Calu3 (cell line): ENCODE measurements at regions not wholly inside any gene's neighbourhood (a gene's known extent, or its start where the extent isn't known, plus 50 kb on each side); places are given as distances from the start of the nearest gene placed in this dataset.

Experiments used
- BruUV-seq: library from RNA; stranded (reverse); fragments of 400-500 nt; replicated peaks from 2 replicates; lab custom pipeline; 2021; lab: Mats Ljungman, UMichigan
- CTCF ChIA-PET: fragments of 300-600 bp; sonication (Branson Sonifier 250); formaldehyde crosslinking; loops from one replicate; lab custom pipeline; 2022; ENCODE audit warnings: antibody characterized with exemption; lab: Charles Lee
- DNase-seq: peaks from one replicate; pipeline ENCODE4 v3.0.0; 2022
- H3K27ac Mint-ChIP-seq: one replicate; pipeline ENCODE4 v1.8.0; 2022; ENCODE audit warnings: mixed read lengths; ENCODE audit not compliant: unreplicated experiment
- H3K27me3 Mint-ChIP-seq: one replicate; pipeline ENCODE4 v1.8.0; 2022; ENCODE audit warnings: mixed read lengths; ENCODE audit not compliant: unreplicated experiment
- H3K36me3 Mint-ChIP-seq: one replicate; pipeline ENCODE4 v1.8.0; 2022; ENCODE audit warnings: mild to moderate bottlenecking, moderate library complexity, mixed read lengths; ENCODE audit not compliant: insufficient read depth, unreplicated experiment
- H3K4me1 Mint-ChIP-seq: one replicate; pipeline ENCODE4 v1.8.0; 2022; ENCODE audit warnings: mild to moderate bottlenecking, low read depth, mixed read lengths; ENCODE audit not compliant: unreplicated experiment
- H3K4me3 Mint-ChIP-seq: one replicate; pipeline ENCODE4 v1.8.0; 2022; ENCODE audit warnings: mild to moderate bottlenecking, low read depth, moderate library complexity, mixed read lengths; ENCODE audit not compliant: unreplicated experiment
- H3K9me3 Mint-ChIP-seq: one replicate; pipeline ENCODE4 v1.8.0; 2022; ENCODE audit warnings: low read depth, mixed read lengths; ENCODE audit not compliant: unreplicated experiment
- intact Hi-C: fragments of 100-400 bp; cut with micrococcal nuclease; formaldehyde crosslinking; loops from one replicate; pipeline ENCODE4 v1.10.0; 2022; ENCODE audit not compliant: unreplicated experiment
- TF ChIP-seq, protein P1 (sequence below): fragments of 200-600 bp; IDR thresholded peaks from one replicate; pipeline ENCODE4 v1.8.0; 2022; ENCODE audit warnings: antibody characterized with exemption; ENCODE audit not compliant: unreplicated experiment

DNA sequence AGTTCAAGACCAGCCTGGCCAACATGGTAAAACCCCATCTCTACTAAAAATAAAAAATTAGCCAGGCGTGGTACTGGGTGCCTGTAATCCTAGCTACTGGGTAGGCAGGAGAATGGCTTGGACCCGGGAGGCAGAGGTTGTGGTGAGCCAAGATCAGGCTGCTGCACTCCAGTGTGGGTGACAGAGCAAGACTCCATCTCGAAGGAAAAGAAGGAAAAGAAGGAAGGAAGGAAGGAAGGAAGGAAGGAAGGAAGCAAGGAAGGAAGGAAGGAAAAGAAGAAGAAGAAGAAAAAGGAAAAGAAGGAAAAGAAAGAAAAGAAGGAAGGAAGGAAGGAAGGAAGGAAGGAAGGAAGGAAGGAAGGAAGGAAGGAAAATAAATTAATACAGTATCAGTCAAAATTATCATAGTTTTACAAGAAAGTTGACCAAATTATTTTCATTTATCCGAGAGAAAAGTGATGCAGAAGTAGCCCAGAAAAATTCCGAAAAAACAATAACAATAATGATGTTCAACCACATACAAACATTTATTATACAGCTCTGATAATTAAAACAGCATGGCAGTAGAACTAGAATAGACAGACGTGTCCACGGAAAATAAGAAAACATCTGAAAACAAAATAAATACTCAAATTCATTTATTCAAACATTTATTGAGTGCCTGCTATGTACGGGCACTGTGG is 292.4 kb upstream of the MKLN1 start:
- Mint-ChIP-seq H3K27ac (no peak overlapping the region), H3K27me3 (no peaks in the 10 kb centered on the region), H3K36me3 (no peaks in the 10 kb centered on the region), H3K4me3 (no peak overlapping the region), H3K4me1 (peaks cover 10% of the 10 kb centered on the region), H3K9me3 (no peaks in the 10 kb centered on the region)
- CTCF ChIA-PET = interaction anchor here (0.6 to 0.7 kb wide), 2 partner anchors 87 to 1267 kb away, joined by 3 to 4 read pairs; no protein-coding TSS in a partner anchor
- intact Hi-C loops = no loop called here
- BruUV-seq = no TSS peak
- TF ChIP-seq, protein P1, sequence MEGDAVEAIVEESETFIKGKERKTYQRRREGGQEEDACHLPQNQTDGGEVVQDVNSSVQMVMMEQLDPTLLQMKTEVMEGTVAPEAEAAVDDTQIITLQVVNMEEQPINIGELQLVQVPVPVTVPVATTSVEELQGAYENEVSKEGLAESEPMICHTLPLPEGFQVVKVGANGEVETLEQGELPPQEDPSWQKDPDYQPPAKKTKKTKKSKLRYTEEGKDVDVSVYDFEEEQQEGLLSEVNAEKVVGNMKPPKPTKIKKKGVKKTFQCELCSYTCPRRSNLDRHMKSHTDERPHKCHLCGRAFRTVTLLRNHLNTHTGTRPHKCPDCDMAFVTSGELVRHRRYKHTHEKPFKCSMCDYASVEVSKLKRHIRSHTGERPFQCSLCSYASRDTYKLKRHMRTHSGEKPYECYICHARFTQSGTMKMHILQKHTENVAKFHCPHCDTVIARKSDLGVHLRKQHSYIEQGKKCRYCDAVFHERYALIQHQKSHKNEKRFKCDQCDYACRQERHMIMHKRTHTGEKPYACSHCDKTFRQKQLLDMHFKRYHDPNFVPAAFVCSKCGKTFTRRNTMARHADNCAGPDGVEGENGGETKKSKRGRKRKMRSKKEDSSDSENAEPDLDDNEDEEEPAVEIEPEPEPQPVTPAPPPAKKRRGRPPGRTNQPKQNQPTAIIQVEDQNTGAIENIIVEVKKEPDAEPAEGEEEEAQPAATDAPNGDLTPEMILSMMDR = no peak
- no peak for DNase-seq

DNA sequence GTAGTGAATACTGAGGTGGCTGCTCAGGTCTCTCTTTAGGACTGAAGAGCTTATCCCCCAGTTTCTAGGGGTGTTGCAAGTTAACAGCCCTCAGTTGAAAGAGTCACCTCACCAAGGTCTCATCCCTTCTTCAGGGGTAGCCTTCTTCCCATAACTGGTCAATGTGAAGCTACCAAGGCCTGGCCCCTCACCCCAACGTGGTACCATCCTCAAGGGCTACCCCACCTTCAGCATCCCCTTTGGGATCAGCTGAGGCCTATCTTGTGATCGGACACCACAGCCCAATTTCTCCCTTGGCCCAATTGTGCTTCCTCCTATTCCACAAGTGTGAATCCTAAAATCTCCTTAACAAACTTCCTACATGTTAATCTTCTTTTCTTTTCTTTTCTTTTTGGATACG is 289.5 kb upstream of the MKLN1 start:
- intact Hi-C loops = no loop called here
- TF ChIP-seq, protein P1 = no peak
- no peak for DNase-seq
- Mint-ChIP-seq H3K4me1 (peaks cover 28% of the 10 kb centered on the region), H3K36me3 (no peaks in the 10 kb centered on the region), H3K27ac (no peak overlapping the region), H3K27me3 (no peaks in the 10 kb centered on the region), H3K9me3 (no peaks in the 10 kb centered on the region), H3K4me3 (no peak overlapping the region)
- BruUV-seq = no TSS peak
- CTCF ChIA-PET = interaction anchor here (0.9 kb wide), 1 partner anchor 56 kb away, joined by 5 read pairs; no protein-coding TSS in a partner anchor

DNA sequence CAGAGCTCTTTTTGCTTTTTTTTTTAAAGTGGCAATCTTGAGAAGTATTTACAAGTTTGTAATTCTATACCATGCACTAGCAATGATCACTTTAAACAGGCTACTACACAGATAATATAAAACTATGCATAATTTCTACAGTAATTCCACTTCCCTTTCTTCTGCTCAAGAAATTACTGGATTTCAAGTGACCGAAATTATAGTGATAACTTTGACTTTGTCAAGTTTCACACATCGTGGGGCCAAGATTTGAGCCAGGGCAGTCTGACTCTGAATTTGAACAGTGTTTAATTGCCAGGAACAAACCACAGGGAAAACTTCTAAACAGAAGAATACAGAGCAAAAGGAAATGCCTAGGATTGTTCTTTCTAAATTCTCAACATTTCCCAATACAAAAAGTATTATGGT is 288.3 kb upstream of the MKLN1 start:
- intact Hi-C loops = no loop called here
- Mint-ChIP-seq H3K27me3 (no peaks in the 10 kb centered on the region), H3K9me3 (no peaks in the 10 kb centered on the region), H3K4me1 (peaks cover 28% of the 10 kb centered on the region), H3K4me3 (no peak overlapping the region), H3K27ac (no peak overlapping the region), H3K36me3 (no peaks in the 10 kb centered on the region)
- BruUV-seq = no TSS peak
- TF ChIP-seq, protein P1 = no peak
- no peak for DNase-seq
- CTCF ChIA-PET = interaction anchor here (1.5 to 3.6 kb wide), 4 partner anchors 23 to 143 kb away, joined by 4 to 25 read pairs (median 8); no protein-coding TSS in a partner anchor

DNA sequence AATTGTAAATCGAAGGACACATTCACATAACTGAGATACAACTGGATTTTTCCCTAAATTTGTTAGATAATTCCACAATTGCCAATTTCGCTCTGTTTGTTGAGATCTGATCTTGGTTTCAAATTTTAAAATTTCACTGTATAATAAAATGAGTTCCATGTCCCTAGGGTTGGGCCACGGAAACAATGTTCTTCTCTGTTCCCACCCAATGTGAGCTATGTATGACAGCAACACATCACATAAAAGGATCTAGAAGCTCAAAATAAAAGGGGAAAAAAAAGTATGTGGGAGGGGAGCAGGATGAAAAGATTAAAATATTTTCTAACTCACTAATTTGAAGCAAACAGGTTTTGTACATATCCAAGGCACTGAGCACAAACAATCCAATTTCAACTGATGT is 287.8 kb upstream of the MKLN1 start:
- no peaks in the 10 kb centered on the region for H3K9me3 Mint-ChIP-seq
- H3K4me1 Mint-ChIP-seq = peaks cover 28% of the 10 kb centered on the region
- intact Hi-C loops = loop anchor here (1.0 to 5.0 kb wide), 2 partner anchors 58 to 143 kb away; no protein-coding TSS in a partner anchor
- TF ChIP-seq, protein P1 = no peak
- CTCF ChIA-PET = interaction anchor here (0.6 to 3.6 kb wide), 8 partner anchors 24 to 164 kb away, joined by 3 to 25 read pairs (median 4); no protein-coding TSS in a partner anchor
- BruUV-seq = no TSS peak
- no peaks in the 10 kb centered on the region for H3K27me3 Mint-ChIP-seq
- DNase-seq = no peak
- no peak overlapping the region for H3K27ac Mint-ChIP-seq
- no peak overlapping the region for H3K4me3 Mint-ChIP-seq
- H3K36me3 Mint-ChIP-seq = no peaks in the 10 kb centered on the region
